ENCODE measurements at regions not wholly inside any gene's neighbourhood (a gene's known extent, or its start where the extent isn't known, plus 50 kb on each side); places are given as distances from the start of the nearest gene placed in this dataset.

- no peak for DNase-seq (ENCODE audit: extremely low read depth in 1 of 2, low read depth in 1 of 2)
These were observed 168.7 kb upstream of the ITGB1 start for GRCh38 chr10:33126742-33127141.

- no peak for DNase-seq (ENCODE audit: extremely low read depth in 1 of 2, low read depth in 1 of 2)
These were observed 167.8 kb upstream of the ITGB1 start for GRCh38 chr10:33125522-33126517.

- DNase-seq (ENCODE audit: extremely low read depth in 1 of 2, low read depth in 1 of 2), result no peak
These were observed 167.1 kb upstream of the ITGB1 start for GRCh38 chr10:33125111-33125510.

GRCh38 chr10:33123680-33124079 is 165.7 kb upstream of the ITGB1 start:
- no peak for DNase-seq (ENCODE audit: extremely low read depth in 1 of 2, low read depth in 1 of 2)

- no peak for DNase-seq (ENCODE audit: extremely low read depth in 1 of 2, low read depth in 1 of 2)
These were observed 164.2 kb upstream of the ITGB1 start for GRCh38 chr10:33122014-33122809.

GRCh38 chr10:33120700-33121099 is 162.7 kb upstream of the ITGB1 start:
- no peak for DNase-seq (ENCODE audit: extremely low read depth in 1 of 2, low read depth in 1 of 2)

GRCh38 chr10:33120275-33120674 is 162.2 kb upstream of the ITGB1 start:
- DNase-seq (ENCODE audit: extremely low read depth in 1 of 2, low read depth in 1 of 2), result no peak

- no peak for DNase-seq (ENCODE audit: extremely low read depth in 1 of 2, low read depth in 1 of 2)
These were observed 159.8 kb upstream of the ITGB1 start for GRCh38 chr10:33117816-33118215.

GRCh38 chr10:33117230-33117629 is 159.2 kb upstream of the ITGB1 start:
- DNase-seq (ENCODE audit: extremely low read depth in 1 of 2, low read depth in 1 of 2), result no peak

GRCh38 chr10:33115738-33116719 is 158.0 kb upstream of the ITGB1 start:
- DNase-seq (ENCODE audit: extremely low read depth in 1 of 2, low read depth in 1 of 2), result no peak

GRCh38 chr10:33114451-33114952 is 156.5 kb upstream of the ITGB1 start:
- DNase-seq (ENCODE audit: extremely low read depth in 1 of 2, low read depth in 1 of 2), result no peak

- no peak for DNase-seq (ENCODE audit: extremely low read depth in 1 of 2, low read depth in 1 of 2)
These were observed 155.4 kb upstream of the ITGB1 start for GRCh38 chr10:33113466-33113865.

- no peak for DNase-seq (ENCODE audit: extremely low read depth in 1 of 2, low read depth in 1 of 2)
These were observed 154.9 kb upstream of the ITGB1 start for GRCh38 chr10:33112831-33113455.

GRCh38 chr10:33111488-33112051 is 153.5 kb upstream of the ITGB1 start:
- DNase-seq (ENCODE audit: extremely low read depth in 1 of 2, low read depth in 1 of 2), result no peak

GRCh38 chr10:33109788-33110469 is 151.9 kb upstream of the ITGB1 start:
- no peak for DNase-seq (ENCODE audit: extremely low read depth in 1 of 2, low read depth in 1 of 2)

GRCh38 chr10:33109384-33109783 is 151.4 kb upstream of the ITGB1 start:
- DNase-seq (ENCODE audit: extremely low read depth in 1 of 2, low read depth in 1 of 2), result no peak

GRCh38 chr10:33107953-33108352 is 149.9 kb upstream of the ITGB1 start:
- DNase-seq (ENCODE audit: extremely low read depth in 1 of 2, low read depth in 1 of 2), result no peak

GRCh38 chr10:33106767-33107166 is 148.7 kb upstream of the ITGB1 start:
- DNase-seq (ENCODE audit: extremely low read depth in 1 of 2, low read depth in 1 of 2), result no peak

- DNase-seq (ENCODE audit: extremely low read depth in 1 of 2, low read depth in 1 of 2), result no peak
These were observed 145.9 kb upstream of the ITGB1 start for GRCh38 chr10:33103863-33104379.

All from activated CD8-positive, alpha-beta memory T cell treated with anti-CD3 and anti-CD28 coated beads for 1 hour (primary cell).